Astrocyte of the cerebellum (primary cell): ENCODE measurements at regions not wholly inside any gene's neighbourhood (a gene's known extent, or its start where the extent isn't known, plus 50 kb on each side); places are given as distances from the start of the nearest gene placed in this dataset.

Source experiments
- DNase-seq: peaks from one replicate; pipeline ENCODE4 v3.0.0-alpha.2; 2011; ENCODE audit warnings: low read depth
- H3K4me3 ChIP-seq: 2 replicates; pipeline ENCODE4 v1.5.1; 2011; ENCODE audit warnings: mild to moderate bottlenecking, low read depth, low read length, moderate library complexity
- CTCF ChIP-seq: IDR thresholded peaks from 2 replicates; pipeline ENCODE4 v1.5.1; 2012; ENCODE audit warnings: low read length, low read depth, moderate library complexity, mild to moderate bottlenecking; ENCODE audit errors: missing control alignments
- in situ Hi-C: cut with HindIII; loops from 2 replicates; pipeline ENCODE4 v1.10.0; 2017; ENCODE audit warnings: low sequenced_read_pairs

GRCh38 chr6:164889980-164890379 lies 419.4 kb downstream of the C6orf118 start:
- no peak for DNase-seq
- TF ChIP-seq CTCF: no peak
- H3K4me3 ChIP-seq: no peak overlapping the region
- in situ Hi-C loops: no loop called here

GRCh38 chr6:164887660-164888059 lies 421.7 kb downstream of the C6orf118 start:
- in situ Hi-C loops: no loop called here
- TF ChIP-seq CTCF: no peak
- no peak overlapping the region for H3K4me3 ChIP-seq
- no peak for DNase-seq

- no peak overlapping the region for H3K4me3 ChIP-seq
- TF ChIP-seq CTCF: no peak
- in situ Hi-C loops: no loop called here
- no peak for DNase-seq
Measured at GRCh38 chr6:164882236-164882635, 427.2 kb downstream of the C6orf118 start.

- DNase-seq: no peak
- in situ Hi-C loops: no loop called here
- no peak overlapping the region for H3K4me3 ChIP-seq
- TF ChIP-seq CTCF: no peak
Measured at GRCh38 chr6:164871783-164872182, 437.6 kb downstream of the C6orf118 start.

- TF ChIP-seq CTCF: no peak
- in situ Hi-C loops: no loop called here
- H3K4me3 ChIP-seq: no peak overlapping the region
- no peak for DNase-seq
Measured at GRCh38 chr6:164870164-164870563, 439.2 kb downstream of the C6orf118 start.

GRCh38 chr6:164861967-164862366 lies 447.4 kb downstream of the C6orf118 start:
- no peak for DNase-seq
- H3K4me3 ChIP-seq: no peak overlapping the region
- no peak for TF ChIP-seq CTCF
- in situ Hi-C loops: no loop called here

GRCh38 chr6:164859816-164860215 lies 449.6 kb downstream of the C6orf118 start:
- DNase-seq: no peak
- no peak overlapping the region for H3K4me3 ChIP-seq
- in situ Hi-C loops: no loop called here
- no peak for TF ChIP-seq CTCF
